HEK293T (cell line): ENCODE measurements at regions not wholly inside any gene's neighbourhood (a gene's known extent, or its start where the extent isn't known, plus 50 kb on each side); places are given as distances from the start of the nearest gene placed in this dataset.
A peak's percentile ranks its signal among the peaks of the same experiment; 100 is the strongest.
"Not testable (repeated sequence)": the region's sequence is repeated elsewhere in the genome, so short reads cannot be mapped to it uniquely, and the experiment has no call there.

ENCODE experiments used
- CTCF ChIA-PET: fragments of 350-600 bp; formaldehyde crosslinking; extraction: SDS; loops from one replicate; lab custom pipeline; 2021; ENCODE audit warnings: antibody characterized with exemption, inconsistent platforms; lab: Yijun Ruan, JAX
- POLR2A ChIA-PET: fragments of 350-600 bp; formaldehyde crosslinking; extraction: SDS; loops from one replicate; lab custom pipeline; 2020; ENCODE audit warnings: antibody characterized with exemption, inconsistent platforms; lab: Yijun Ruan, JAX
- DNase-seq: peaks from one replicate; pipeline ENCODE4 v3.0.0; 2012; ENCODE audit warnings: mixed read lengths; ENCODE audit errors: extremely low spot score

- CTCF ChIA-PET, DNase-seq, POLR2A ChIA-PET: not testable (repeated sequence)
Measured at GRCh38 chr2:90288396-90288795, 1596.9 kb downstream of the RPIA start.

DNA sequence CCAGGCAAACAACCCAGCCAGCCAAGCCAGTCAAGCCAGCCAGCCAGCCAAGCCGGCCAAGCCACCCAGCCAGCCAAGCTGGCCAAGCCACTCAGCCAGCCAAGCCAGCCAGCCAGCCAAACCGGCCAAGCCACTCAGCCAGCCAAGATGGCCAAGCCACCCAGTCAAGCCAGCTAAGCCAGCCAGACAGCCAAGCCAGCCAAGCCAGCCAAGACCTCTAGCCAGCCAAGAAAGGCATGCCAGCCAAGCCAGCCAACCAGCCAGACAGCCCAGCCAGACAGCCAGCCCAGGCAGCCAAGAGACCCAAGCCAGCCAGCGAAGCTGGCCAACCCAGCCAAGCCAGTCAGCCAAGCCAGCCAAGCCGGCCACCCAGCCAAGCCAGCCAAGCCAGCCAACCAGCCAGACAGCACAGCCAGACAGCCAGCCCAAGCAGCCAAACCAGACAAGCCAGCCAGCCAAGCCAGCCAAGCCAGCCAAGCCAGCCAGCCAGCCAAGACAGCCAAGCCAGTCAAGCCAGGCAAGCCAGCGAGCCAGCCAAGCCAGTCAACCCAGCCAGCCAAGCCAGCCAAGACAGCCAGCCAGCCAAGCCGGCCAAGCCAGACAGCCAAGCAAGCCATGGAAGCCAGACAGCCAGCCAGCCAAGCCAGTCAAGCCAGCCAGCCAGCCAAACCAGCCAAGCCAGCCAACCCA is 1598.0 kb downstream of the RPIA start:
- CTCF ChIA-PET, POLR2A ChIA-PET, DNase-seq: not testable (repeated sequence)

DNA sequence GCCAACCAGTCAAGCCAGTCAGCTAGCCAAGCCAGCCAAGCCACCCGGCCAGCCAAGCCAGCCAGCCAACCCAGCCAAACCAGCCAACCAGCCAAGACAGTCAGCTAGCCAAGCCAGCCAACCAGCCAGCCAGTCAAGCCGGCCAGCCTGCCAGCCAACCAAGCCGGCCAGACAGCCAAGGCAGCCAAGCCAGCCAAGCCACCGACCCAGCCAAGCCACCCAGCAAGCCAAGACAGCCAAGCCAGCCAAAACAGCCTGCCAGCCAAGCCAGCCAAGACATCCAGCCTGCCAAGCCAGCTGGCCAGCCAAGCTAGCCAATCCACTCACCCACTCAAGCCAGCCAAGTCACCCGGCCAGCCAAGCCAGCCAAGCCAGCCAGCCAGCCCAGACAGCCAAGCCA is 1599.2 kb downstream of the RPIA start:
- CTCF ChIA-PET, POLR2A ChIA-PET, DNase-seq: not testable (repeated sequence)

DNA sequence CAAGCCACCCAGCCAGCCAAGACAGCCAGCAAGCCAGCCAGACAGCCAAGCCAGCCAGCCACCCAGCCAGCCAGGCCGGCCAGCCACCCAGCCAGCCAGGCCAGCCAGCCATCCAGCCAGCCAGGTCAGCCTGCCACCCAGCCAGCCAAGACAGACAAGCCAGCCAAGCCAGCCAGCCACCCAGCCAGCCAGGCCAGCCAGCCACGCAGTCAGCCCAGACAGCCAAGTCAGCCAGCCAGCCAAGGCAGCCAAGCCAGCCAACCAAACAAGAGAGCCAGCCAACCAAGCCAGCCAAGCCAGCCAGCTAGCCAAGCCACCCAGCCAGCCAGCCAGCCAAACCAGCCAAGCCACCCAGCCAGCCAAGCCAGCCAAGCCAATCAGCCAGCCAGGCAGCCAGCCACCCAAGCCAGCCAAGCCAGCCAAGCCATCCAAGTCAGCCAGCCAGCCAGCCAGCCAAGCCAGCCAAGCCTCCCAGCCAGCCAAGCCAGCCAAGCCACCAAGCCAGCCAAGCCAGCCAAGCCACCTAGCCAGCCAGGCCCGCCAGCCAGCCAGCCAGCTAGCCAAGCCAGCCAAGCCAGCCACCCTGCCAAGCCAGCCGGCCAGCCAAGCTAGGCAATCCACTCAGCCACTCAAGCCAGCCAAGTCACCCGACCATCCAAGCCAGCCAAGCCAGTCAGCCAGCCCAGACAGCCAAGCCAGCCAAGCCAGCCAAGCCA is 1599.9 kb downstream of the RPIA start:
- POLR2A ChIA-PET, CTCF ChIA-PET, DNase-seq: not testable (repeated sequence)

DNA sequence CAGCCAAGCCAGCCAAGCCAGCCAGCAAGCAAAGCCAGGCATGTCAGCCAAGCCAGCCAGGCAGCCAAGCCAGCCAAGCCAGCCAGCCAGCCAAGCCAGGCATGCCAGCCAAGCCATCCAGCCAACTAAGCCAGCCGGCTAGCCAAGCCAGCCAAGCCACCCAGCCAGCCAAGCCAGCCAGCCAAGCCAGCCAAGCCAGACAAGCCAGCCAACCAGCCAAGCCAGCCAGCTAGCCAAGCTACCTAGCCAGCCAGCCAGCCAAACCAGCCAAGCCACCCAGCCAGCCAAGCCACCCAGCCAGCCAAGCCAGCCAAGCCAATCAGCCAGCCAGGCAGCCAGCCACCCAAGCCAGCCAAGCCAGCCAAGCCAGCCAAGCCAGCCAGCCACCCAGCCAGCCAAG is 1600.5 kb downstream of the RPIA start:
- DNase-seq, CTCF ChIA-PET, POLR2A ChIA-PET: not testable (repeated sequence)

- DNase-seq, CTCF ChIA-PET: not testable (repeated sequence)
Measured at GRCh38 chr2:90292451-90292850, 1601.0 kb downstream of the RPIA start.

DNA sequence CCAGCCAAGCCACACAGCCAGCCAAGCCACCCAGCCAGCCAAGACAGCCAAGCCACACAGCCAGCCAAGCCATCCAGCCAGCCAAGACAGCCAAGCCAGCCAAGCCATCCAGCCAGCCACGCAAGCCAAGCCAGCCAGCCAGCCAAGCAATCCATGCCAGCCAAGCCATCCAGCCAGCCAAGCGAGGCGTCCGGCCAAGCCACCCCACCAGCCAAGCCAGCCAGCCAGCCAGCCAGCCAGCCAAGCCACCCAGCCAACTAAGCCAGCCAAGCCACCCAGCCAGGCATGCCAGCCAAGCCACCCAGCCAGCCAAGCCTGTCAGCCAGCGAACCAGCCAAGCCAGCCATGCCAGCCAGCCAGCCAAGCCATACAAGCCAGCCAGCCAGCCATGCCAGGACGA is 1601.8 kb downstream of the RPIA start:
- CTCF ChIA-PET, POLR2A ChIA-PET, DNase-seq: not testable (repeated sequence)

More at GRCh38 chr2:90292451-90292850, 1601.0 kb downstream of the RPIA start:
- POLR2A ChIA-PET = not testable (repeated sequence)

DNA sequence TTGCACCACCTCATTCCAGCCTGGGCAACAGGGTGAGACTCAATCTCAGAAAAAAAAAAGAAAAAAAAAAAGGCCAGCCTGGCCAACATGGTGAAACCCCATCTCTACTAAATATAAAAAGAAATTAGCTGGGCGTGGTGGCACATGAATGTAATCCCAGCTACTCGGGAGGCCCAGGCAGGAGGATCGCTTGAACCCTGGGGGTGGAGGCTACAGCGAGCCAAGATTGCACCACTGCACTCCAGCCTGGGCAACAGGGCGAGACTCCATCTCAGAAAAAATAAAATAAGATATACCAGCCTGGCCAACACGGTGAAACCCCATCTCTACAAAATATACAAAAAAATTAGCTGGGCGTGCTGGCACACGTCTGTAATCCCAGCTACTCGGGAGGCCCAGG is 1602.3 kb downstream of the RPIA start:
- DNase-seq, CTCF ChIA-PET: not testable (repeated sequence)

GRCh38 chr2:90295036-90295750 is 1603.7 kb downstream of the RPIA start:
- DNase-seq, CTCF ChIA-PET, POLR2A ChIA-PET: not testable (repeated sequence)

More for the DNA sequence above, 1602.3 kb downstream of the RPIA start:
- POLR2A ChIA-PET = not testable (repeated sequence)

GRCh38 chr2:90296484-90296777 is 1605.0 kb downstream of the RPIA start:
- POLR2A ChIA-PET, DNase-seq, CTCF ChIA-PET: not testable (repeated sequence)

DNA sequence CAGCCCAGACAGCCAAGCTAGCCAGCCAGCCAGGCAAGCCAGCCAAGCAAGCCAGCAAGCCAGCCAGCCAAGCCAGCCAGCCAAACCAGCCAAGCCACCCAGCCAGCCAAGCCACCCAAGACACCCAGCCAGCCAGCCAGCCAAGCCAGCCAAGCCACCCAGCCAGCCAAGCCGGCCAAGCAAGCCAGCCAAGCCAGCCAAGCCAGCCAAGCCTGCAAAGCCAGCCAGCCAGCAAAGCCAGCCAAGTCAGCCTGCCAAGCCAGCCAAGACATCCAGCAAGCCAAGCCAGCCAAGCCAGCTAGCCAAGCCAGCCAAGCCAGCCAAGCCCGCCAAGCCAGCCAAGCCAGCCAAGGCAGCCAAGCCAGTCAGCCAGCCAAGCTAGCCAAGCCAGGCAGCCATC is 1606.2 kb downstream of the RPIA start:
- CTCF ChIA-PET, DNase-seq, POLR2A ChIA-PET: not testable (repeated sequence)

GRCh38 chr2:90298126-90298755 is 1606.8 kb downstream of the RPIA start:
- DNase-seq, CTCF ChIA-PET, POLR2A ChIA-PET: not testable (repeated sequence)

DNA sequence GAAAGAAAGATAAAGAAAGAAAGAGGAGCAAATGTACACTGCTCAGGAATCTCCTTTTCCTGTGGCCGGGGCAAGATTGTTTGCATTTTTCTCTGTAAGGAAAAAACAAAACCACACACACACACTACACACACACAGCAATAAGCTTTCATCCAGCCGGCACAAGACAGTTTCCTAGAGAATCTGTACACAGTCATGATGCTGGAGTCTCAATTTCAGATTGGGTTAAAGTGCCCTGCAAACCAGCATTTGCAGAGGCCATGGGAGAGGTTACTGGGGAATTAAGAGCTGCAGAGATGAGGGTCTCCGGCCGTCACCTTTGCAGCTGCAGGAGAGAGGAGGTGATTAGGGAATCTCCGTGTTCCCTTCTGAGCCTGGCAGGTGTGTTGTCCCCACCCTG is 1607.5 kb downstream of the RPIA start:
- CTCF ChIA-PET, DNase-seq, POLR2A ChIA-PET: not testable (repeated sequence)

- POLR2A ChIA-PET, CTCF ChIA-PET, DNase-seq: not testable (repeated sequence)
Measured at GRCh38 chr2:90322982-90323381, 1631.5 kb downstream of the RPIA start.

GRCh38 chr2:90323612-90324558 is 1632.4 kb downstream of the RPIA start:
- CTCF ChIA-PET, DNase-seq, POLR2A ChIA-PET: not testable (repeated sequence)

DNA sequence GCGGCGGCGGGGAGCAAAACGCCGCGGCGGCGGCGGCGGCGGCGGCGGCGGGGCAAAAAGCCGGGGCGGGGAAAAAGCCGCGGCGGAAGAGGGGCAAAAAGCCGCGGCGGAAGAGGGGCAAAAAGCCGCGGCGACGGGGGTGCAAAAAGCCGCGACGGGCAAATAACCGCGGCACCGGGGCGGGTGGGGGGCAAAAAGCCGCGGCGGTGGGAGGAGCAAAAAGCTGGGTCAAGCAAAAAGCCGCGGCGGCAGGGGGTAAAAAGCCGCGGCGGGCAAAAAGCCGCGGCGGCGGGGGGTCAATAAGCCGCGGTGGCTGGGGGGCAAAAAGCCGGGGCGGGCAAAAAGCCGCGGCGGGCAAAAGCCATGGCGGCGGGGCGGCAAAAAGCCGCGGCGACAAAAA is 1633.2 kb downstream of the RPIA start:
- CTCF ChIA-PET, DNase-seq, POLR2A ChIA-PET: not testable (repeated sequence)

DNA sequence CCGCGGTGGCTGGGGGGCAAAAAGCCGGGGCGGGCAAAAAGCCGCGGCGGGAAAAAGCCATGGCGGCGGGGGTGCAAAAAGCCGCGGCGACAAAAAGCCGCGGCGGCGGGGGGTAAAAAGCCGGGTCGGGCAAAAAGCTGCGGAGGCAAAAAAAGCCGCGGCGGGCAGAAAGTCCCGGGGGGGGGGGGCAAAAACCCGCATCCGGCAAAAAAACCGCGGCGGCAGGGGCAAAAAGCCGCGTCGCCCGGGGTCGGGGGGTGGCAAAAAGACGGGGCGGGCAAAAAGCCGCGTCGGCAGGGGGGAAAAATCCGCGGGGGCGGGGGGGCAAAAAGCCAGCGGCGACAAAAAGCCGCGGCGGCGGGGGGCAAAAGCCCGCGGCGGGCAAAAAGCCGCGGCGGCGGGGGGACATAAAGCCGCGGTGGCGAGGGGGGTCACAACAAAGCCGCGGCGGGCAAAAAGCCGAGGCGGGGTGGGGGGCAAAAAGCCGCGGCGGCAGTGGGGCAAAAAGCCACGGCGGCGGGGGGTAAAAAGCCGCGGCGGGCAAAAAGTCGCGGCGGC is 1634.4 kb downstream of the RPIA start:
- peak; percentile 2 for DNase-seq
- POLR2A ChIA-PET, CTCF ChIA-PET: not testable (repeated sequence)
